Ascending aorta (tissue), 2 donors: ENCODE measurements at regions not wholly inside any gene's neighbourhood (a gene's known extent, or its start where the extent isn't known, plus 50 kb on each side); places are given as distances from the start of the nearest gene placed in this dataset.

Source experiments
- DNase-seq, 2 donors: peaks; one replicate each; pipeline ENCODE4 v3.0.0-alpha.2; 2019; ENCODE audit warnings: low spot score in 2 of 2
- H3K27ac ChIP-seq, 2 donors: fragments of 200-600 bp; sonication (generic); one replicate each; pipeline ENCODE4 v1.5.1; 2016 to 2017; ENCODE audit warnings: mild to moderate bottlenecking in 1 of 2
- H3K27me3 ChIP-seq: fragments of 200-600 bp; sonication (generic); one replicate; pipeline ENCODE4 v1.5.1; 2017
- H3K36me3 ChIP-seq, 2 donors: fragments of 200-600 bp; sonication (generic); one replicate each; pipeline ENCODE4 v1.5.1; 2016
- H3K4me1 ChIP-seq, 2 donors: fragments of 200-600 bp; sonication (generic); one replicate each; pipeline ENCODE4 v1.5.1; 2016 to 2017; ENCODE audit warnings: mild to moderate bottlenecking in 1 of 2
- H3K4me3 ChIP-seq, 2 donors: fragments of 200-600 bp; sonication (generic); one replicate each; pipeline ENCODE4 v1.5.1; 2016 to 2017; ENCODE audit warnings: mild to moderate bottlenecking in 1 of 2
- H3K9me3 ChIP-seq, 2 donors: fragments of 200-600 bp; sonication (generic); one replicate each; pipeline ENCODE4 v1.5.1; 2016
- CTCF ChIP-seq, 3 experiments: fragments of 200-600 bp in 2 of 3; fragments of 450-650 bp in 1 of 3; sonication (generic) in 2 of 3; IDR thresholded peaks; one replicate each; pipeline ENCODE4 v1.5.1; 2016 to 2019; ENCODE audit warnings: antibody characterized with exemption in 3 of 3, mild to moderate bottlenecking in 1 of 3, moderate library complexity in 1 of 3
- intact Hi-C: fragments of 100-400 bp; cut with DNase I; formaldehyde crosslinking; loops from one replicate; pipeline ENCODE4 v1.15.1; 2023

GRCh38 chr16:65185241-65185778 is 63.4 kb upstream of the CDH11 start:
- TF ChIP-seq CTCF (IDR thresholded peaks at IDR 0.05) = no peak
- no peak for DNase-seq
- intact Hi-C loops = no loop called here
- Histone ChIP-seq H3K4me3 (no peak overlapping the region), H3K9me3 (no peaks in the 10 kb centered on the region), H3K27me3 (no peaks in the 10 kb centered on the region), H3K4me1 (no peaks in the 10 kb centered on the region), H3K36me3 (no peaks in the 10 kb centered on the region), H3K27ac (no peak overlapping the region)

- no peak overlapping the region for H3K27ac ChIP-seq
- no peaks in the 10 kb centered on the region for H3K36me3 ChIP-seq
These were observed 59.3 kb upstream of the CDH11 start for GRCh38 chr16:65181071-65181561.

GRCh38 chr16:65178151-65178550 is 56.3 kb upstream of the CDH11 start:
- H3K27ac ChIP-seq = no peak overlapping the region
- intact Hi-C loops = no loop called here
- H3K4me3 ChIP-seq = no peak overlapping the region
- no peak for TF ChIP-seq CTCF (IDR thresholded peaks at IDR 0.05)
- no peak for DNase-seq
- H3K27me3 ChIP-seq = no peaks in the 10 kb centered on the region
- H3K9me3 ChIP-seq = no peaks in the 10 kb centered on the region
- no peaks in the 10 kb centered on the region for H3K4me1 ChIP-seq
- H3K36me3 ChIP-seq = no peaks in the 10 kb centered on the region

More at GRCh38 chr16:65181071-65181561, 59.3 kb upstream of the CDH11 start:
- TF ChIP-seq CTCF (IDR thresholded peaks at IDR 0.05) = no peak
- DNase-seq = no peak
- H3K27me3 ChIP-seq = no peaks in the 10 kb centered on the region
- no peaks in the 10 kb centered on the region for H3K4me1 ChIP-seq
- no peaks in the 10 kb centered on the region for H3K9me3 ChIP-seq
- H3K4me3 ChIP-seq = no peak overlapping the region
- intact Hi-C loops = no loop called here

GRCh38 chr16:65176603-65177002 is 54.7 kb upstream of the CDH11 start:
- Histone ChIP-seq H3K27me3 (no peaks in the 10 kb centered on the region), H3K36me3 (no peaks in the 10 kb centered on the region), H3K4me3 (no peak overlapping the region), H3K4me1 (no peaks in the 10 kb centered on the region), H3K27ac (no peak overlapping the region), H3K9me3 (no peaks in the 10 kb centered on the region)
- TF ChIP-seq CTCF (IDR thresholded peaks at IDR 0.05) = no peak
- DNase-seq = no peak
- intact Hi-C loops = no loop called here

GRCh38 chr16:65172356-65172755 is 50.5 kb upstream of the CDH11 start:
- H3K36me3 ChIP-seq = no peaks in the 10 kb centered on the region
- intact Hi-C loops = no loop called here
- no peak overlapping the region for H3K4me3 ChIP-seq
- H3K9me3 ChIP-seq = no peaks in the 10 kb centered on the region
- H3K27ac ChIP-seq = no peak overlapping the region
- no peak for TF ChIP-seq CTCF (IDR thresholded peaks at IDR 0.05)
- no peaks in the 10 kb centered on the region for H3K4me1 ChIP-seq
- no peaks in the 10 kb centered on the region for H3K27me3 ChIP-seq
- no peak for DNase-seq
